ENCODE measurements at regions not wholly inside any gene's neighbourhood (a gene's known extent, or its start where the extent isn't known, plus 50 kb on each side); places are given as distances from the start of the nearest gene placed in this dataset.
"Not testable (repeated sequence)": the region's sequence is repeated elsewhere in the genome, so short reads cannot be mapped to it uniquely, and the experiment has no call there.

DNA sequence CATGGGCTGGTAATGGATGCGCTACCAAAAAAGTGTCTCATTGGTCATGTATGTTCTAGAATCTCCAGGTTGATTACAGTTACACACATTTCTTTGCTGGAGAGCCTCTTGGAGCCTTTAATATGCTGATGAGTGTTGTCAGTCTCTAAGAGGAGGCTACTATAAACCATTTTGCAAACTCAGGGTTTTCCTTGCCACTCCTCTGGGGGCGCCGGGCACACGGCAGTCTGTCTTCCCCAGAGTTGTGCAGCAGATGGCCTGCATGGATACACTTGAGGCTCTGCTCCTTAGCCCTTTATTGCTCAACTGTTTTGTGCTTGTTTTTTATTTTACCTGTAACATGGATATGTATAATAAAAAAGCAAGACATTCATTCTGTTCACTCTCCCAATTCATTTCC lies 196.5 kb downstream of the ACTR3B start:
- no peak for DNase-seq

DNA sequence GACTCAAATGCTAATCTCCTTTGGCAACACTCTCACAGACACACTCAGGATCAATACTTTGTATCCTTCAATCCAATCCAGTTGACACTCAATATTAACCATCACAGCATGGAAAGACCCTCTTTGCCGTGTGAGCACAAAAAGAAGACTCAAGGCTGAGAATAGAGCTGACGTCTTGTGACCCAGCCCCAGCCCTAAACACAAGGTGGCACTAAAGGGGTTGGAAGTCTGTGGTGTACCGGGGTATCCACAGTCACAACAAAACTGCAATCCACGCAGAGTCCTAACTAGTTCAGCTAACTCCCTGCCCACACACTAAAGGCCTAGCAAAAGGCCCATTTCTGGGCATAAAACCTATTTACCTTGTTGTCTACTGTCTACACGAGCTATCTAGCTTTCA lies 200.1 kb downstream of the ACTR3B start:
- no peak for DNase-seq

DNA sequence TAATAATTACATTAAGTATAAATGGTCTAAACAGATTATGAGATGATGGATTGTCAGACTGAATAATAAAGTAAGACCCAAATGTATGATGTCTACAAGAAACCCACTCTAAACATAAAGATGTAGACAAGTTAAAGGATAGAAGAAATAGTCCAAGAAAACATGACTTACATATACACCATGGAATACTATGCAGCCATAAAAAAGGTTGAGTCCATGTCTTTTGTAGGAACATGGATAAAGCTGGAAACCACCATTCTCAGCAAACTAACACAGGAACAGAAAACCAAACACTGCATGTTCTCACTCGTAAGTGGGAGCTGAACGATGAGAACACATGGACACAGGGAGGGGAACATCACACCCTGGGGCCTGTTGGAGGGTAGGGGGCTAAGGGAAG lies 202.2 kb downstream of the ACTR3B start:
- not testable (repeated sequence) for DNase-seq

DNA sequence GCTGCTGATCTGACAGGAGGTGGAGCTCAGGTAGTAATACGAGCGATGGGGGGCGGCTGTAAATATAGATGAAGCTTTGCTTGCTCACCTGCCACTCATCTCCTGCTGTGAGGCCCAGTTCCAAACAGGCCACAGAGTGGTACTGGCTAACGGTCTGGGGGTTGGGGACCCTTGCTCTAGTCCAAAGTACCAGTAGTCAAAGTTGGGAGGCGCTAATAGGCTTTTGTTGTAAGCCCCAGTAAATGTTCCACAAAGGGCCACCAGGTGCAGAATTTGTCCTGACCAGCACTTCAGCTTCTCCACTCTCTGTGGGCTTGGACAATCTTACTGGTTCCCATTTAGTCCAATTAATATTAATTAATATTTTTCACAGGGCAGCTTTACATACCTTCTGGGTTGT lies 206.6 kb downstream of the ACTR3B start:
- no peak for DNase-seq

DNA sequence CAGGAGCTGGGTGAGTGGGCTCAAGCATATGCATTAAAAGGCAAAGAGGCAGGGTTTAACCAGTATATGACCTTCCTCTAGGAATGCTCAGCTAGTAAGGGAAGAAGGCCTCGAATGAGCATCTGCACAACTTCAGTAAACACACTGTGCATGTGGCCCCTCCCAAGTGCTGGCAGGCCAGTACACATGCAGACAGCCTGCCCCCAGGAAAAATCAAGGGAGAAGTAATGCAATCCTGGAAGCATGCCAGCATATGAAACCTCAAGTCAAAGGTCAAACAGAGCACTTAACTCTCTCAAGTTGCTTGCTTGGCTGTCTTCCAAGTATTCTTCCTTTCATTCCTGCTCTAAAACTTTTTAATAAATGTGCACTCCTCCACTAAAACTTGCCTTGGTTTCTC lies 208.4 kb downstream of the ACTR3B start:
- no peak for DNase-seq

DNA sequence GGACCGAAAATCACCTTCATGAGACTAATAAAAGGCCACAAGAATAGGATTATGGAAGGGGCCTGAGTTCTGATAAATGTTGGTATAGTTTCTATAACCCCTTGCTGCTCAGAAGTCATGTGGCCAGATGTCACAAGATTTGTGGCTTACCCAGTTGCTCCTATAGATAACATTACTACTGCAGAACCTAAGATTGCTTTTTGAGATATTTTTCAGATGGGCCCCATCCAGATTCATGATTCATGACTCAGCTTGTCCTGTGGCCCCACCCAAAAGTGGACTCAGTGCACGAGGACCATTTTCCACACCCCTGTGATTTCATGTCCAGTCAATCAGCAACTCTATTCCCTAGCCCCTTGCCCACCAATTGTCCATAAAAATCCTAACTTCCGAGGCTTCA lies 209.0 kb downstream of the ACTR3B start:
- DNase-seq = no peak

DNA sequence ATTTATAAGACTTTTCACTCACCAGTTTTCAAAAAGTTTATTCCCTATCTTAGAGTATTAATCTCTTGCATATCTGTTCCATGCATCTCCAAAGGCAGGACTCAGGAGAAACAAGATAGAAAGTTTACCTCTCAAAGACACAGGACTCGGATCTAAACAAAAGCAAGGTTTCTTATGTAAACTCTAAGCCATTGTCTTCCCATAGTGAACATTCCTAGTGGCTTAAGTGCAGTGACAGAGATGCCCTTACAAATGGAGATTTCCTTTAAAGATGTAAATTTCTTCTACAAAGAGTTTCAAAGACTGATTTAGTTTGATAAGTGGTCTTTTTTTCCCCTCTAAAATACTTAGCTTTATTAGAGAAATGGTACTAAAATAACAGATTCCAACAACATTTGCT lies 209.8 kb downstream of the ACTR3B start:
- no peak for DNase-seq

DNA sequence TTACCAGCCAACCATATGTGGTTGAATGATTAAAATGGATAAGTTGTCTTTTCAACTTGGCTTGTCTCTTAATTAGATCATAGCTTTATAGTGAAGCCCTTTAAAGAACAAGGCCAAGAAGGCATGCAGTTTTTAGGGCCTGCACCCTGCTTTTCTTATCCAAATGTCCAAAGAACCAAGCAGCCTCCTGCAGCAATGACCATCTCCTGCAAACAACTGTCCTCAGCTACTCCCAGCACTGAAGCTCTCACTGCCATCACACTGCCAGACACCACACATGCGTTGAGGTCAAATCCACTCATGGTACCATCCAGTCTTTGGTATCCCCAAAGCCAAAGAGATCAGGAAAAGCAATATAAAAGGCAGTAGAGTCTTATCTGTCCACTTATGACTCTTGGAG lies 210.3 kb downstream of the ACTR3B start:
- DNase-seq = no peak

DNA sequence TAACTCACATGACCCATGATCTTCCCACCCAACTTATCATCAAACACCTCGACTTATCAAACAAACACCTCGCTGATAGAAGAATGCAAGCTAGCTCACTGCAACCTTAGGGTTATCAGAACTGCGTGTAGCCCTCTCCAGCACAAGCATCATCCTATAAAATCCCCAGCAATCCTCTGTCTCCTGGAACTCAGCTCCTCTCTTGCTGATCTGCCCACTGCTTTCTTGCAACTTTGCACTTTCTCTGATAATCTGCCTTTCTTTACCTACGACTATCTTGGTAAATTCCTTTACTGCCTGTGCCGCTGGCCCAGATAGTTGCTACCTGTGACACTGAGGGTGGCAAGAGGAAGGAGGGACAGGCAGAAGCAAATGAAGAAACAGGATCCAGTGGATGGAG lies 210.9 kb downstream of the ACTR3B start:
- no peak for DNase-seq

DNA sequence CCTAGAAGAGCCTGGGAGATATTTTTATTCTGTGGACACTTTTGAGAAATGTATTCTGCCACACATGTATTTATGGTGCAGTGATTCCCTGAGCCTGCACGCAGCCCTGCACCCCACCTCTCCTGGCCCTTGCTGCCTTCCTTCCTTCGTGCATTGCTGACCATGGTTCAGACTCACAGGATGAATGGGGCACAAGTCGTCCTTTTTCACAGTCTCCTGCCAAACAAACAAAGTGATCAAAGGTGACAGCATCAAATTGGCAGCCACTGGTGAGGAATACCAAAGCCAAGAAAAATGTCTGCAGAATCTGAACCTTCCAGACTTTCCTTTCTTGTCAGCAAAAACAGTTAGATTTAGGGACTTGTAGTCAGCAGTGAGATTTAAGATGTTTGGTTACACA lies 215.0 kb downstream of the ACTR3B start:
- no peak for DNase-seq

DNA sequence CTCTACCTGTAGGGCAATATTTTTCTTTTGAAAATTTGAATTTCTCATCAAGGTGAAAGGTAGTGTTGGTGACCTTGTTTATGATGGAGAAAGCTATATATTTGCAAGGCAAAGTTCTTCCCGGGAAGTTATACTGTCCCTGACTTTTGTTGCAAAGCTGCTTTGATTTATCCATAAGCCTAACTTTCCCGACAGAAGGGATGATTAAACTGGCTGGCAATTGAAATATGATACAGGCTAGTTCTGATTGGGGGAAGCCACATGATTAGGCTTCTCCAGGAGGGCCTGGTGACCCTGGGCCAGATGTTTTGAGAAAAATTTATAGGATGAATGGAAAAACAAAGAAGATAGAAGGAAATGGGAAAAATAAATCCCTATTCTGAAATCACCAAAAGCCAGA lies 215.5 kb downstream of the ACTR3B start:
- DNase-seq = no peak

DNA sequence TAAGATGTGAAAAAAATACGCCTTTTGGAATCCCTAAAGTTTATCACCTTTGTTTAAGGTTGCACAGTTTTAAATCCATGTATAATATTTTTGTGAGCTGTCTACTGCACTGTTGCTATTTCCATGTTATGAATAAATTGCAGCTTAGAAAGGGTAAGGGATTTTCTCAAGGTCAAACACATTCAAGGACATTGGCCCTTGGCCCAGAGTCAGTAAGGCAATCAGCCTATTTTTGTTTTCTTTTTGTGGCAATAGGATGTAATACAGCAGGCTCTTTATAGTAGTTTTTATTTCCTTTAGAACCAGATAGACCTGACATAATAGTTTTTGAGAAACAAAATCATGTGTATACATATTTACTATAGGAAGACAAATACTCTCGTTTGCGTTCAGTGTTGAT lies 219.8 kb downstream of the ACTR3B start:
- DNase-seq = peak; percentile 71

DNA sequence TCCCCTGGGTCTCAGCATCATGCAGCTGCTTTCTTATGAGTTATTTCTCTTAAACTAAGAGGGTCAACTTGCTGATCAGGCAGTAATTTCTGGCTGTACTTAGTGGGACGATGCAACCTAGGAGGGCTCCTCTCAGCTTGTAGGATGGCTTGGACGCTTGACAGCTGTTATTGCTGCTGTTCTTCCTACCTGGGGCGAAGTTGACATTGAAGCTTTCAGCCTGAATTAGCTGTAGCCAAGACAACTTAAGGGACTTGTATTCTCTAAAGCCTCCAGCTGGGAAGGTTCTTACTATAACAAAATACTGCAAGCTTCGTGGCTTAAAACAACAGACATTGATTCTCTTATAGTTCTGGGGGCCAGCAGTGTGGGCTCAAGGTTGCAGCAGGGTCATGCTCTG lies 224.9 kb downstream of the ACTR3B start:
- DNase-seq = no peak

DNA sequence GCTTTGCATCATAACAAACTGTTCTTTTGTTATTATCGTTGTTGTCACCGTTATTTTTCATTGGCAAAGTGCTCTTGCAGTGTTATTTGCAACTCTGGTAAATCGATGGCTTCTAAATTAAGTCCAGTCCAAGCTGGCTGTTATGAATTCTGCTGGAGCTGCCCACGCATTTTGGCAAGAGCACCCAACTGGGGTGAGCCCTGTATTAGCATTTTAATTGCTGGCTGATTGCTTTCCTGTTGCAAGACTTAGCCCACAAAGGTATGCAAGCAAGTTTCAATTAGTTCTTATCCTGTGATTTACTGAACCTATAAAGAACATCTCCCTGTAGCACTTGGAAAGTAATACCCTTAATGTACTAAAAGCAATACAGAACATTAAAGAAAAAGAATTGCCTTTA lies 226.8 kb downstream of the ACTR3B start:
- DNase-seq = no peak

DNA sequence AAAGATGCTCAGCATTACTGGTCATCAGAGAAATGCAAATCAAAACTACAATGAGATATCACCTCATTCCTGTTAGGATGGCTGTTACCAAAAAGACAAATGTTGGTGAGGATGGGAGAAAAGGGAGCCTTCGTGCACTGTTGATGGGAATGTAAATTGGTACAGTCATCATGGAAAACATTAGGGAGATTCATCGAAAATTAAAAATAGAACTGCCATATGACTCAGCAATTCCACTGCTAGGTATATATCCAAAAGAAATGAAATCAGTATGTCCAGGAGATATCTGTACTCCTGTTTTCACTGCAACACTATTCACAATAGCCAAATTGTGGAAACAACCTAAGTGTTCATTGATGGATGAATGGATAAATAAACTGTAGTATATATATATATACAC lies 228.1 kb downstream of the ACTR3B start:
- no peak for DNase-seq

DNA sequence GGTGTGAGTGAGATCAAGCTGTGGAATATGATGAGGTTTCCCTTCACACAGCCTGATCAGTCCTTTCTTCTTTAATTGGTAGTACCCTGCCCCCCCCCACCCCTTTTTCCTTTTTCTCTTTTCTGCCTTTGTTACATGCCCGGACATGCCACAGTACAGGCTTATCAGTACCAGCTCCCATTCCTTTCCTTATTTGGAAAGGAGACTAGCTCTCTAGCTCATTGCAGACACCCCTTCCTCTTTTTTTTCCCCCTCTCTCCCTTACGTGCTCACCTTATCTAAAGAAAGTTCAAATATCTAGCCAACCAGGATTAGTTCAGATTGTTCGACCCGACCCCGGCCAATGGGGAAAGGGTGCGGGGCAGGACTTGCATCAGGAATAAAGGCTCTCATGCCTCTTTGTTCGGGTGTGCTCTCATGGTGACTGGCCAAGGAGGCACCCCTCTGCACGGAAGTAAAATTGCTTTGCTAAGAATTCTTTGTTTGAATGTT lies 230.4 kb downstream of the ACTR3B start:
- peak; percentile 50 for DNase-seq

DNA sequence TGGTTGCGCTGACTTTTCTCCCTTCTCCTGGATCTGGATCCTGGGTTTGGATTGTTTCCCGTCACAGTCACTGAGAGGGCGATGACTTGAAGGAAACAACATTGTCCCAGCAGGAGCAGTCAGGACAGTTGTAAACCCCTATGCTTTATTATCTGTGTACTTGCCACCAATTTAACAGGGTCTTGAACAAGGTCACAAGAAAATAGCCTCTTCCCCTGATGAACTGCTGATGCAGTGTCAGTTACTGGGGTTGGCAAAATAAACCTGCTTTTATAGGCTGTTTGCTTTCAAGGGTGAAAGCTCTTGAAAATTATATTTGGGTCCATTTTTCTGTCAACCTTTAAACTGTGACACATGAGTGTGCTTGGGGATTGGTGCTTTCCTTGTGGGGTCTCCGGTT lies 238.9 kb downstream of the ACTR3B start:
- no peak for DNase-seq

DNA sequence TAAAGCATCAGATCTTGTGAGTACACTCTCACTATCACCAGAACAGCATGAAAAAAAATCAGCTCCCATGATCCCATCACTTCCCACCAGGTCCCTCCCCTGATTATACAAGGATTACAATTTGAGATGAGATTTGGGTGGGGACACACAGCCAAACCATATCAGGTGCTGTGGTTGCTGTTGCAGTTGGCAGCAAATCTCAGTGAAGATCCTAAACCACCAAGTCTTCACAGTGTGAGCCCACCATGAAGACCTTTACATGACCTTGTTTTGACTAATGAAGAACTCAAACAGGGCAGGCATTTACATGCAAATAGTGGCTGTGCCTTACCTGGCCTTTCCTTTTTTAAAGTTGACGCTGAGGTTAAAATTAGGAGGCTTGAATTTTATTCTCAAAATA lies 242.6 kb downstream of the ACTR3B start:
- no peak for DNase-seq

DNA sequence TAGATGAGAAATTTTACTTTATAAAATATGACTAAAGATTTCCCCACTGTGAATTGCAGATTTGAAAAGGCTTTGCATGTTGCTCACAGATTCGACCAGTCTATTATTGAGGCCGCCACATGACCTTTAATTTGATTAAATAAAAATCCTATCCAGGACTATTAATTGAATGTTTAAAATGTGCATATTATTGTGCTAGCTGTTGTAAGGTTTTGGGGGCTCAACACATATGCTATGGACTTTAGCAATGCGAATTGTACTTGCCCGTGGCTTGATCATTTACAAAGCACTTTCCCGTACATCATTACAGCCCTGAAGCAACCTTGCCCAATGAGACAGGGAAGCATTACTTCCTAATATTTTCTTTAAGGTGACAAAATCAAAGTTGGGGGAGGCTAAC lies 243.0 kb downstream of the ACTR3B start:
- no peak for DNase-seq

DNA sequence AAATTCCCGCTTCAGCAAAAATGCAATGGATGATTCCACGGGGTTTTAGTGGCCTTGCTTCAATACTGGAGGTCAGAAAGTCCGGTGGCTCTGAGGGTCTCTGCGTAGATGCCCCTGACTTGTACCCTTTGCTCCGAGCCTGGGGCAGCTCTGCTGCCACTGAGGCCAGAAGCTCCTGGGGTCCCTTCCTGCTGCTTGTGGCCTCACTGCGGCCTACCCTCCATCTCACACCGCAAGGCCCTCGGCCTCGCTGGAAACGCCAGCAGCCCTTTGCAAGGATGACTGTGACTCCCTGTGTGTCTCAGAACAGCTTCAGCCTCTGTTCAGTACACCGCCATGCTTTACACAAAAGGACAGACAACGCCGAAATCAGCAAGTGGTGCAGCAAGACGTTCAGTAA lies 244.8 kb downstream of the ACTR3B start:
- DNase-seq = no peak

DNA sequence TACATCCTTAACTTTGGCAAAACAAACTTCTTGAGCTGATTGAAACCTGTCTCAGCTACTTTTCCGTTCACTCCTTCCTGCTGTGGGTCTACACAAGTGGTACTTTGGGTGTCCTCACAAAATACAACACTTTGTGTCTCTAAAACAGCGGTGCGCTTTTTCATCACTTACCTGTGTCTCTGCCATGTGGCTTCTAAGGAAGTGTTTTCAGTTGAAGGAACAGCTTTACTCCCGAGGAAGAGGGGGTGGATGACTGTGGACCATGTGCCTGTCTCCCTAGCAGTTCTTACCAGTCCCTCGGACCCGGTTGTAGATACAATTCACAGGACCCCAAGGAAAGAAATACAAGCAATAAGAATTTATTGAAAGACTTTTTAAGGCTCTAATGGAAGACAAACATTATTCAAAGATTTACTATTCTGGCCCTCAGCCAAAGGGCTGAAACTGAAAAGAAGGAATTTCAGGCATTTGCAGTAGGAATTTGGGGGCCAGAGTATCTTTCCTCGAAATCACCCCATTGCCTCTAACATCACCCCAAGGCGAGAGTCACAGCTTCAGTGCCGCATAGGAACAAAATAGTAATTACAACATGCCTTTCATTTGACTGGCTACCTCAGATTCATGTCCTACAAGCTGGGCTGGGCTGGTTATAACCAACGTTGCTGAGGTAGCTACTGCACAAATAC lies 246.3 kb downstream of the ACTR3B start:
- no peak for DNase-seq

DNA sequence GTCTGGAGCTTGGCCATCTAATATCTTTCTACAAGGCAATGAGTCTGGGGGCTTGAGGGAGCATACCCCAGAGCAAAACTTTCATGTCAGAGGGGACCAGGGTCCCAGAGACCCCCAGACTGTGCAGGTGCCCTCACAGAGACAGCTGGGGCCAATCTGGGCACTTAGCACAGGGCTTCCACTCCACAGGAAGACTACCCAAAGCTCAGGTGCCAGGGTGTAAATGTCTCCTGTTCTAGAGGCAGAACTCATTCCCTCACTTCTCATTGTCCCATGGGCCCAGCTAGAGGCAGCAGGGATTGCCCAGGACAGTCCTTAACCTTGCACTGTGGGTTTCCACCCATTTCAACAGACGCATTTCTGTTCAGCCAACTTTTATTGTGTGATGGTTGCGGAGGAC lies 246.9 kb downstream of the ACTR3B start:
- no peak for DNase-seq

DNA sequence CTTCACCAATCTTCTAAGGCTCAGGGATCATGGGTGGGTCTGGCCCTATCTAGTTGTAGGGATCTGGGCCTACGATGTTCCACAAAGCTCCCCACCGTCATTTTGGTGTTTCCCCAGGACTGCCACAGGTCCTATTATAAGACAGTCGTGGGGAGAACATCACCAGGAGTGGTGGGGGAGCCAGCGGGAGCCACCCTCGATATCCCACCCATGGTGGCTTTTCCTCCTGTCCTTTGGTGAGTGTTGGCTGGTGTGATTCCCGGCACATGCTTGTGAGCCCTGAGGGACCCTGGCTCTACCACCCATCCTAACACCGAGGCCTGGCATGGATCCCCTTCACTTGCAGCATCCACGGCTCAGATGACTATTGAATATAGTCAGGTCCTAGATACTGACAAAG lies 247.4 kb downstream of the ACTR3B start:
- no peak for DNase-seq

DNA sequence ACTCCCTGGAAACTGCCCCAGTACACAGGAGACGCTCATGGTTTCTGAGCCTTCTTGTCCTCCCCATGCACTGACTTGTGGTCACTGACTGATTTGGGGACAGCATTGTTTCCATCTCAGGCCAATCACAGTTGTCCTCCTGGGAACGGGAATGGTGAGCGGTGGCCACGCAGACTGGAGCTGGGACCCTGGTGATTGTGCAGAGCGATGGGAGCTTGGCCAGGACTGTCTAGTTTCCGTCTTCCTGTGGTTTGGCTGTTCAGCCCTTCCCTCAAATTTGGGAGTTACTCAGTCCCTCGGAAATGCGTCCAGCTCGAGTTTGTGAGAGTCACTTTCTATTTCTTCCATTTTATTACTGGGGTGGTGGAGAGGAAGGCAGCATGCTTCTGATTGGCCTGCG lies 250.9 kb downstream of the ACTR3B start:
- no peak for DNase-seq

DNA sequence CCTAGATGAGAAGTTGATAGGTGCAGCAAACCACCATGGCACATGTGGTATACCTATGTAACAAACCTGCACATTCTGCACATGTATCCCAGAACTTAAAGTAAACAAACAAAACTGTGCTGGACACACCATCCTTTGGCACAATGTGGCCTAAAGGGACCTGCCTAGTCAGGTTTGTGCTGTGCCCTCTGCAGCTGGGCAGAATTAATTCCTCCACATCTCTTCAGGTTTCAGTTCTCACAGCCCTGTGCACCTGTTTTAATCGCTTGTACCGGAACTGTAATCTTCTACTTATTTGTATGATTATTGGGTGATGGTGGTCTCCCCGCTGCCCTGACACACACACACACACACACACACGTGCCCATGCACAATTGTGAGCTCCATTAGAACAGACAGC lies 252.7 kb downstream of the ACTR3B start:
- no peak for DNase-seq

DNA sequence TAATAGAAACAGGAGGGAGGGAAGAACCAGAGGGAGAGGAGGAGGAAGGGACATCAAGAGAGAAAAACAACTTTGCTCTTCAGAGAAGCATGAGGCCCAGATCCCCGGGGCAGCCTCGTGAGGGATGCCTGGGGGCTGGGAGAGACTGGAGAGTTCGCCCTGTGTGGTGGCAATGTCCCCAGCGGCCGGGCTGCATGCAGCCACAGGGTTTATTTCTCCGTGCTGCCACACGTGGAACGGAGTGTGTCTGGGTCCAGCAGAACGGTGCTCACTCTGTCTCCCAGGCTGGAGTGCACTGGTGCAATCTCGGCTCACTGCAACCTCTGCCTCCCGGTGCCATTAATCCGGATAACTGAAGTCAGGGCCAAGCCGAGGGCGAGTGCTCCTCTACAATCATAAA lies 257.7 kb downstream of the ACTR3B start:
- DNase-seq = no peak
